WTC11 (cell line): ENCODE measurements at regions not wholly inside any gene's neighbourhood (a gene's known extent, or its start where the extent isn't known, plus 50 kb on each side); places are given as distances from the start of the nearest gene placed in this dataset.

ENCODE experiments used
- ELF4 ChIP-seq: sonication (generic); formaldehyde crosslinking; IDR thresholded peaks from 2 replicates; pipeline ENCODE4 v1.8.1; 2022; ENCODE audit warnings: low read depth, mild to moderate bottlenecking, moderate library complexity, missing genetic modification reagents
- ETV6 ChIP-seq: sonication (generic); formaldehyde crosslinking; IDR thresholded peaks from 2 replicates; pipeline ENCODE4 v1.8.1; 2022; ENCODE audit warnings: mild to moderate bottlenecking, missing genetic modification reagents
- TF ChIP-seq, protein P1 (sequence below): sonication (generic); formaldehyde crosslinking; conservative IDR thresholded peaks from 2 replicates; pipeline ENCODE4 v1.8.1; 2022; ENCODE audit warnings: mild to moderate bottlenecking, missing genetic modification reagents
- TF ChIP-seq, protein P2 (sequence below): fragments of 200-600 bp; IDR thresholded peaks from 2 replicates; pipeline ENCODE4 v1.8.0; 2022; ENCODE audit warnings: antibody characterized with exemption

DNA sequence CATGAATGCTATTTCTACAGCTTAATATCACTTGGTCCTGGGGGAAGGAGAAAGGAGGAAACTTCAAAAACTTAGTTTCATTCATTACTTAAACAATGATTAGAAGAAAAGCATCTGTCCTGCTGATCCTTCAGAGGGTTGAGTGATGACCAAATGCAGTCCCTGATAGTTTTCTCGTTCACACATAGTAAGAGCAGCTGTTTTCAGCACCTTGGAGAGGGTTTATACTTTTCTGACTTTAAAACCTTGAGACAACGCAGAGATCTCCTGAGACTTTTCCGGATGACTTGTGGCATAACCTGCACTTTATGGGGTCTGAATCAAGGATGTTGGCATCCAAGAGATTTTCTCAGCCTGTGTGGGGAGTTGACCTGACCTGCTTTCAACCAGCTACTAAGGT, 94.0 kb upstream of the KCND3 start:
- no peak for TF ChIP-seq ELF4 (CRISPR knock-in tag)
- TF ChIP-seq, protein P1, sequence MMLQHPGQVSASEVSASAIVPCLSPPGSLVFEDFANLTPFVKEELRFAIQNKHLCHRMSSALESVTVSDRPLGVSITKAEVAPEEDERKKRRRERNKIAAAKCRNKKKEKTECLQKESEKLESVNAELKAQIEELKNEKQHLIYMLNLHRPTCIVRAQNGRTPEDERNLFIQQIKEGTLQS (CRISPR knock-in tag) = no peak
- TF ChIP-seq ETV6 = no peak
- TF ChIP-seq, protein P2, sequence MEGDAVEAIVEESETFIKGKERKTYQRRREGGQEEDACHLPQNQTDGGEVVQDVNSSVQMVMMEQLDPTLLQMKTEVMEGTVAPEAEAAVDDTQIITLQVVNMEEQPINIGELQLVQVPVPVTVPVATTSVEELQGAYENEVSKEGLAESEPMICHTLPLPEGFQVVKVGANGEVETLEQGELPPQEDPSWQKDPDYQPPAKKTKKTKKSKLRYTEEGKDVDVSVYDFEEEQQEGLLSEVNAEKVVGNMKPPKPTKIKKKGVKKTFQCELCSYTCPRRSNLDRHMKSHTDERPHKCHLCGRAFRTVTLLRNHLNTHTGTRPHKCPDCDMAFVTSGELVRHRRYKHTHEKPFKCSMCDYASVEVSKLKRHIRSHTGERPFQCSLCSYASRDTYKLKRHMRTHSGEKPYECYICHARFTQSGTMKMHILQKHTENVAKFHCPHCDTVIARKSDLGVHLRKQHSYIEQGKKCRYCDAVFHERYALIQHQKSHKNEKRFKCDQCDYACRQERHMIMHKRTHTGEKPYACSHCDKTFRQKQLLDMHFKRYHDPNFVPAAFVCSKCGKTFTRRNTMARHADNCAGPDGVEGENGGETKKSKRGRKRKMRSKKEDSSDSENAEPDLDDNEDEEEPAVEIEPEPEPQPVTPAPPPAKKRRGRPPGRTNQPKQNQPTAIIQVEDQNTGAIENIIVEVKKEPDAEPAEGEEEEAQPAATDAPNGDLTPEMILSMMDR = no peak
